NT2/D1 (cell line): ENCODE measurements at regions not wholly inside any gene's neighbourhood (a gene's known extent, or its start where the extent isn't known, plus 50 kb on each side); places are given as distances from the start of the nearest gene placed in this dataset.

Experiments used
- SUZ12 ChIP-seq: IDR thresholded peaks from 2 replicates; pipeline ENCODE4 v1.6.1; 2011; ENCODE audit not compliant: insufficient read length, insufficient read depth; ENCODE audit errors: extremely low read depth
- YY1 ChIP-seq: IDR thresholded peaks from 2 replicates; pipeline ENCODE4 v1.6.1; 2011; ENCODE audit not compliant: insufficient read length, insufficient read depth
- ZNF274 ChIP-seq: IDR thresholded peaks from 2 replicates; pipeline ENCODE4 v1.6.1; 2011; ENCODE audit warnings: mild to moderate bottlenecking, low read depth, low read length

DNA sequence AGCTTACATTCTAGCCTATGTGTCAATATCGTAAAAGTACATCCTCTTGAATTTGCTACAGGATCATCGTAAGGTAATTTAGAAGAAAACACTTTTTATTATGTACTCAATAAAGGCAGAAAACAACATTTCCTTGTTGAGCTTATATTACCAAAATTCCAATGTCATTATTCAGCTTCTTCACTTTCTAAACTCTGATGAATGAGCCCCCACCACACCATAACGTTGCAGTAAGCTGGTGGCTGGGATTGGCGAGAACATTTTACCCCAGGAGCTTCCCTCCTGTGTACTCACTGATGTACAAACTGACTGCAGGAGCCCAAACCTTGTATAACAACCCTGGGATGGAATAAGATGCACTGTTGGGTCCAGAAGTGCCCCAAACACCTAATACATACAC, 238.1 kb upstream of the MARCKS start:
- no peak for TF ChIP-seq YY1
- TF ChIP-seq ZNF274: no peak
- TF ChIP-seq SUZ12: no peak
